Neural cell (in vitro differentiated cells): ENCODE measurements at regions not wholly inside any gene's neighbourhood (a gene's known extent, or its start where the extent isn't known, plus 50 kb on each side); places are given as distances from the start of the nearest gene placed in this dataset.

ENCODE experiments used
- EZH2 ChIP-seq: fragments of 200-600, 300-800 bp; shearing (Covaris generic), sonication (generic); IDR thresholded peaks from 2 replicates; pipeline ENCODE4 v1.6.1; 2014; ENCODE audit warnings: antibody characterized with exemption, low read length, borderline replicate concordance, mild to moderate bottlenecking; ENCODE audit not compliant: insufficient read depth, poor library complexity, severe bottlenecking
- MXI1 ChIP-seq: fragments of 450-650 bp; conservative IDR thresholded peaks from 2 replicates; pipeline ENCODE4 v1.6.1; 2014; ENCODE audit warnings: antibody characterized with exemption, mild to moderate bottlenecking; ENCODE audit not compliant: poor library complexity, severe bottlenecking
- POLR2AphosphoS5 ChIP-seq: IDR thresholded peaks from 2 replicates; pipeline ENCODE4 v1.6.1; 2012
- TAF1 ChIP-seq: IDR thresholded peaks from 2 replicates; pipeline ENCODE4 v1.6.1; 2012; ENCODE audit warnings: low read depth
- TF ChIP-seq, protein P1 (sequence below): fragments of 450-650 bp; IDR thresholded peaks from 2 replicates; pipeline ENCODE4 v1.5.1; 2014; ENCODE audit warnings: antibody characterized with exemption, mild to moderate bottlenecking, moderate library complexity; ENCODE audit not compliant: poor library complexity, severe bottlenecking
- TF ChIP-seq, protein P2 (sequence below): IDR thresholded peaks from 2 replicates; pipeline ENCODE4 v1.6.1; 2012; ENCODE audit warnings: borderline replicate concordance

DNA sequence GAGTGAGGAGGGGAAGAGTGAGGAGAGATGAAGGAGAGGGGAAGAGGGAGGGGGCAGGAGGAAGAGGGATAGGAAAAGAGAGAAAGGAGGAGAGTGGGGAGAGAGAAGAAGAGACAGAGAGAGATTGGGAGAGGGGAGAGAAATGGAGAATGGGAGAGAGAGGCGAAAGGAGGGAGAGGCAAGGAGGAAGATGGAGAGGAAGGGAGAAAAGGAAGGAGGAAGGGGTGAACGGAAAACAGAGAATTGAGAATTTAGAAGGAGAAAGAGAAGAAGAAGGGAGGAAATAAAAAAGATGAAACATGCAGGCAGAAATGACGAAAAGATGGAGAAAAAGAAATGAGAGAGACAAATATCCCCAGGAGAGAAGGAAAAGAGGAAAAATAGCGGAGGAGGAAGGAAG is 502.8 kb downstream of the MN1 start:
- TF ChIP-seq, protein P1, sequence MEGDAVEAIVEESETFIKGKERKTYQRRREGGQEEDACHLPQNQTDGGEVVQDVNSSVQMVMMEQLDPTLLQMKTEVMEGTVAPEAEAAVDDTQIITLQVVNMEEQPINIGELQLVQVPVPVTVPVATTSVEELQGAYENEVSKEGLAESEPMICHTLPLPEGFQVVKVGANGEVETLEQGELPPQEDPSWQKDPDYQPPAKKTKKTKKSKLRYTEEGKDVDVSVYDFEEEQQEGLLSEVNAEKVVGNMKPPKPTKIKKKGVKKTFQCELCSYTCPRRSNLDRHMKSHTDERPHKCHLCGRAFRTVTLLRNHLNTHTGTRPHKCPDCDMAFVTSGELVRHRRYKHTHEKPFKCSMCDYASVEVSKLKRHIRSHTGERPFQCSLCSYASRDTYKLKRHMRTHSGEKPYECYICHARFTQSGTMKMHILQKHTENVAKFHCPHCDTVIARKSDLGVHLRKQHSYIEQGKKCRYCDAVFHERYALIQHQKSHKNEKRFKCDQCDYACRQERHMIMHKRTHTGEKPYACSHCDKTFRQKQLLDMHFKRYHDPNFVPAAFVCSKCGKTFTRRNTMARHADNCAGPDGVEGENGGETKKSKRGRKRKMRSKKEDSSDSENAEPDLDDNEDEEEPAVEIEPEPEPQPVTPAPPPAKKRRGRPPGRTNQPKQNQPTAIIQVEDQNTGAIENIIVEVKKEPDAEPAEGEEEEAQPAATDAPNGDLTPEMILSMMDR = no peak
- TF ChIP-seq, protein P2, sequence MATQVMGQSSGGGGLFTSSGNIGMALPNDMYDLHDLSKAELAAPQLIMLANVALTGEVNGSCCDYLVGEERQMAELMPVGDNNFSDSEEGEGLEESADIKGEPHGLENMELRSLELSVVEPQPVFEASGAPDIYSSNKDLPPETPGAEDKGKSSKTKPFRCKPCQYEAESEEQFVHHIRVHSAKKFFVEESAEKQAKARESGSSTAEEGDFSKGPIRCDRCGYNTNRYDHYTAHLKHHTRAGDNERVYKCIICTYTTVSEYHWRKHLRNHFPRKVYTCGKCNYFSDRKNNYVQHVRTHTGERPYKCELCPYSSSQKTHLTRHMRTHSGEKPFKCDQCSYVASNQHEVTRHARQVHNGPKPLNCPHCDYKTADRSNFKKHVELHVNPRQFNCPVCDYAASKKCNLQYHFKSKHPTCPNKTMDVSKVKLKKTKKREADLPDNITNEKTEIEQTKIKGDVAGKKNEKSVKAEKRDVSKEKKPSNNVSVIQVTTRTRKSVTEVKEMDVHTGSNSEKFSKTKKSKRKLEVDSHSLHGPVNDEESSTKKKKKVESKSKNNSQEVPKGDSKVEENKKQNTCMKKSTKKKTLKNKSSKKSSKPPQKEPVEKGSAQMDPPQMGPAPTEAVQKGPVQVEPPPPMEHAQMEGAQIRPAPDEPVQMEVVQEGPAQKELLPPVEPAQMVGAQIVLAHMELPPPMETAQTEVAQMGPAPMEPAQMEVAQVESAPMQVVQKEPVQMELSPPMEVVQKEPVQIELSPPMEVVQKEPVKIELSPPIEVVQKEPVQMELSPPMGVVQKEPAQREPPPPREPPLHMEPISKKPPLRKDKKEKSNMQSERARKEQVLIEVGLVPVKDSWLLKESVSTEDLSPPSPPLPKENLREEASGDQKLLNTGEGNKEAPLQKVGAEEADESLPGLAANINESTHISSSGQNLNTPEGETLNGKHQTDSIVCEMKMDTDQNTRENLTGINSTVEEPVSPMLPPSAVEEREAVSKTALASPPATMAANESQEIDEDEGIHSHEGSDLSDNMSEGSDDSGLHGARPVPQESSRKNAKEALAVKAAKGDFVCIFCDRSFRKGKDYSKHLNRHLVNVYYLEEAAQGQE = no peak
- no peak for TF ChIP-seq POLR2AphosphoS5
- TF ChIP-seq EZH2 = no peak
- TF ChIP-seq MXI1 = no peak
- no peak for TF ChIP-seq TAF1
